Smooth muscle cell (in vitro differentiated cells): ENCODE measurements at regions not wholly inside any gene's neighbourhood (a gene's known extent, or its start where the extent isn't known, plus 50 kb on each side); places are given as distances from the start of the nearest gene placed in this dataset.
A peak's percentile ranks its signal among the peaks of the same experiment; 100 is the strongest.

Experiments used
- DNase-seq: peaks from one replicate; lab custom pipeline; 2025; ENCODE audit not compliant: unreplicated experiment; lab: John Stamatoyannopoulos, UW
- H2AFZ ChIP-seq: fragments of 200-600 bp; sonication (generic); 2 replicates; pipeline ENCODE4 v1.6.0; 2016; ENCODE audit warnings: antibody characterized with exemption, low read depth, mild to moderate bottlenecking
- H3F3A ChIP-seq: fragments of 200-600 bp; sonication (generic); 2 replicates; pipeline ENCODE4 v1.6.0; 2017; ENCODE audit warnings: antibody characterized with exemption, low read depth
- H3K27ac ChIP-seq: fragments of 200-600 bp; sonication (generic); 2 replicates; pipeline ENCODE4 v1.5.1; 2016; ENCODE audit warnings: low read depth, mild to moderate bottlenecking
- H3K27me3 ChIP-seq: fragments of 200-600 bp; sonication (generic); 2 replicates; pipeline ENCODE4 v1.6.1; 2016; ENCODE audit warnings: low read depth, mild to moderate bottlenecking
- H3K36me3 ChIP-seq: fragments of 200-600 bp; sonication (generic); 2 replicates; pipeline ENCODE4 v1.5.1; 2016; ENCODE audit warnings: low read depth
- H3K4me1 ChIP-seq: fragments of 200-600 bp; sonication (generic); 2 replicates; pipeline ENCODE4 v1.5.1; 2016; ENCODE audit warnings: low read depth
- H3K4me2 ChIP-seq: fragments of 200-600 bp; sonication (generic); 2 replicates; pipeline ENCODE4 v1.6.0; 2016; ENCODE audit warnings: mild to moderate bottlenecking
- H3K4me3 ChIP-seq: fragments of 200-600 bp; sonication (generic); 2 replicates; pipeline ENCODE4 v1.5.1; 2016; ENCODE audit warnings: mild to moderate bottlenecking
- H3K79me2 ChIP-seq: fragments of 200-600 bp; sonication (generic); 2 replicates; pipeline ENCODE4 v1.6.0; 2016; ENCODE audit warnings: low read depth, mild to moderate bottlenecking
- H3K9ac ChIP-seq: fragments of 200-600 bp; sonication (generic); 2 replicates; pipeline ENCODE4 v1.6.0; 2016; ENCODE audit warnings: low read depth
- H3K9me3 ChIP-seq: fragments of 200-600 bp; sonication (generic); replicated peaks from 2 replicates; pipeline ENCODE4 v1.5.1; 2016; ENCODE audit warnings: low read depth
- H4K20me1 ChIP-seq: fragments of 200-600 bp; sonication (generic); 2 replicates; pipeline ENCODE4 v1.6.0; 2016; ENCODE audit warnings: low read depth
- WGBS: methylation state at CpG from one replicate; pipeline ENCODE4 v1.1.7; 2016; ENCODE audit warnings: low lambda C conversion rate; 5-methylcytosine and 5-hydroxymethylcytosine counted together
- TF ChIP-seq, protein P1 (sequence below): fragments of 200-600 bp; sonication (generic); IDR thresholded peaks from 2 replicates; pipeline ENCODE4 v1.5.1; 2017; ENCODE audit warnings: borderline replicate concordance, mild to moderate bottlenecking, antibody characterized with exemption; ENCODE audit not compliant: insufficient read depth, poor library complexity, severe bottlenecking

DNA sequence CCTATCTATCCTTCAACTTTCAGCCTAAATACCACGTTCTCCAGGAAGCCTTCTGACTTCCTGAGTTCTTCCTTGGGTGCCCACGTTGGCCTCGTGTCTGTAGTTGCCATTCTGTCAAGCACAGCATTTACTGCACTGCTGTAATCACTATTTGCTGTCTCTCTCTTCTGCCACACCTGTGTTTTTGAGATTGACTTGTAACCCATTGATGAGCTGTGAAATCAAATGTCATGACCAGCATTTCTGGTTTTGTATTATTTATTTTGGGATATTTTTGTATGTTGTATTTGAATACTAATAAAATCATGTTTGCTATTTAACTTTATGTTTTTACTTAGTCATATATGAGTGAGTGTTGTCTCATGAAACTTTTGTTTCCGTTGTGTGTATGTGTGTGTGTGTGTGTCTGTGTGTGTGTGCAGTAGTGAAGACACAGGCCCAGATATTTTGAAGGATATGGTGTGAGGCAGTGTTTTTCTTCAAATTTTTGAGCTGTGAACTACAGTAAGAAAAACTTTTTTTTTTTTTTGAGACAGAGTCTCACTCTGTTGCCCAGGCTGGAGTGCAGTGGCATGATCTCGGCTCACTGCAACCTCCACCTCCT is 126.2 kb upstream of the SERBP1 start:
- WGBS = 85% methylated on average over 5 of the region's 5 CpGs
- no peaks in the 10 kb centered on the region for H4K20me1 ChIP-seq
- H3K27me3 ChIP-seq = no peaks in the 10 kb centered on the region

DNA sequence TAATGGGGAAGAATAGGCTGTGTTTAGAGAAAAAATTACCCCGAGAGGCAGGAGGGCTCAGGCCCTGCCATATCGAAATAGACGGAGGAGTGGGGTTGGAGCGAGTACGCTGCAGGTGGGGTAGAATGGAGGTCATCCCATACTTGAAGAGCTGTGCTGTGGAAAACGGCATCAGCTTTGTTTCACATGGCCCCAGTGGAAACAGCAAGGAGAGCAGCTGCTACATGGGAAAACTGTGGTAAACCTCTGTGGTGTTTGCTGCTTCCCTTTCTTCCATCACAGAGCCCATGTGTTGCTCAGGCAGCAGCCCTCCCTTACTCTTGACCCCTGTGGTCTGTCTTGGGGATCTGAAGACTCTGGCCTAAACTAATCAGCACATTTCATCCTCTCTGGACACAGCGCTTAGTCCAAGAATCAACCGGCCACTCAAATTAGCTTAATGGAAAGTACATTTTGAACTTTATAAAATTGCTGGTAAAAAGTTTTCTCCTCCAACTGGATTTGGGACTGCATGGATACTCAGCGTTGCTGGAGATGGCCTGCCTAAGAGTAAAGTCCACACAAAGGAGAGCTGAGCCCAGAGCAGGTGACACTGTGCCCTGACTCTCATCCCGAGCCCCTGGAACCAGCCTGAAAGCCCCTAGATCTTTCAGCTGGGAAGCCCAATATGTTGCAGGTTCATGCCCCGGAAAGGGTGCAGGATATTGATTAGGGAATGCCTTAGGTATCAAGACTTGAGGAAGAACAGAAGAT is 127.1 kb upstream of the GADD45A start:
- no peaks in the 10 kb centered on the region for H3K36me3 ChIP-seq
- H3K27me3 ChIP-seq = no peaks in the 10 kb centered on the region
- H3K9me3 ChIP-seq = no peaks in the 10 kb centered on the region
- H3K27ac ChIP-seq = no peak overlapping the region
- H3K4me3 ChIP-seq = no peak overlapping the region
- DNase-seq = no peak
- H3F3A ChIP-seq = no peaks in the 10 kb centered on the region
- no peak overlapping the region for H2AFZ ChIP-seq
- 95% methylated on average over 11 of the region's 11 CpGs for WGBS
- H4K20me1 ChIP-seq = no peaks in the 10 kb centered on the region
- no peak overlapping the region for H3K9ac ChIP-seq
- no peaks in the 10 kb centered on the region for H3K79me2 ChIP-seq
- H3K4me1 ChIP-seq = no peaks in the 10 kb centered on the region
- no peak overlapping the region for H3K4me2 ChIP-seq
- TF ChIP-seq, protein P1, sequence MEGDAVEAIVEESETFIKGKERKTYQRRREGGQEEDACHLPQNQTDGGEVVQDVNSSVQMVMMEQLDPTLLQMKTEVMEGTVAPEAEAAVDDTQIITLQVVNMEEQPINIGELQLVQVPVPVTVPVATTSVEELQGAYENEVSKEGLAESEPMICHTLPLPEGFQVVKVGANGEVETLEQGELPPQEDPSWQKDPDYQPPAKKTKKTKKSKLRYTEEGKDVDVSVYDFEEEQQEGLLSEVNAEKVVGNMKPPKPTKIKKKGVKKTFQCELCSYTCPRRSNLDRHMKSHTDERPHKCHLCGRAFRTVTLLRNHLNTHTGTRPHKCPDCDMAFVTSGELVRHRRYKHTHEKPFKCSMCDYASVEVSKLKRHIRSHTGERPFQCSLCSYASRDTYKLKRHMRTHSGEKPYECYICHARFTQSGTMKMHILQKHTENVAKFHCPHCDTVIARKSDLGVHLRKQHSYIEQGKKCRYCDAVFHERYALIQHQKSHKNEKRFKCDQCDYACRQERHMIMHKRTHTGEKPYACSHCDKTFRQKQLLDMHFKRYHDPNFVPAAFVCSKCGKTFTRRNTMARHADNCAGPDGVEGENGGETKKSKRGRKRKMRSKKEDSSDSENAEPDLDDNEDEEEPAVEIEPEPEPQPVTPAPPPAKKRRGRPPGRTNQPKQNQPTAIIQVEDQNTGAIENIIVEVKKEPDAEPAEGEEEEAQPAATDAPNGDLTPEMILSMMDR = no peak

More for the DNA sequence above, 126.2 kb upstream of the SERBP1 start:
- Histone ChIP-seq H2AFZ (no peak overlapping the region), H3K4me3 (no peak overlapping the region), H3K9me3 (no peaks in the 10 kb centered on the region), H3K27ac (no peak overlapping the region), H3F3A (no peaks in the 10 kb centered on the region), H3K9ac (no peak overlapping the region), H3K79me2 (no peaks in the 10 kb centered on the region), H3K4me1 (no peaks in the 10 kb centered on the region), H3K36me3 (no peaks in the 10 kb centered on the region), H3K4me2 (no peak overlapping the region)
- TF ChIP-seq, protein P1 = no peak
- DNase-seq = no peak

DNA sequence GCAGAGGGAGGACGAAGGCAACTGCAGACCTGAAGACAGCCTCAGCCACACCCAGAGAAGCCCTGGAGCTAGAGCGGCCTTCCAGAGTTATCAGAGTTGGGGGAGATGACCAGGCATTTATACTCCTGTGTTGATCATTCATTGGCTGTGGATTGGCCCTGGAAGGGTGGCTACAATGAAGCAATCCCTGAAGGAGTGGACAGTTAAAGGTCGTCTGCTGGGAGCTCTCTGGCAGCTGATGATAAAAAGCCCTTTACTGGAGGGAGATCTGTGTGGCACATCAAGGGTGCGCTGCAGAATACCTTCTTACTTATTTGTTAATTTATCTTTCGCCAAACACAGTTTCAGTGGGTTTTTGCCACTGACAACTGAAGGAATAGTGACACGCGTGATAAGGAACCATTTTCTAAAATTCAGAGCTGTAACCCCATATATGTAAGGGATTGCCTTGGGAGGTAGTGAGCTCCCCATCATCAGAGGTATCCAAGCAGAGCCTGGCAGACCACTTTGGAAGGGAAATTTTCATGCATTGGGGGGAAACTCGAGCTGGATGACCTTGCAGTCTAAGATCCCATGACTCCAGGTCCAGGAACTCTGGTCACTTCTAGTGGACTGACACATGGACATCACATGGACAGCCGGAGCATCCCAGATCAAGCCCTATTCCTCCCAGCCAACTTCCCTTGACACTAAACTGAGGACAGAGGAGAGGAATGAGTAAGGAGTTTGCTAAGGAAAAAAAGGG is 126.4 kb upstream of the GADD45A start:
- Histone ChIP-seq H3K79me2 (no peaks in the 10 kb centered on the region), H3K9ac (peak overlapping the region; percentile 1), H3K9me3 (no peaks in the 10 kb centered on the region), H3K4me1 (no peaks in the 10 kb centered on the region), H3K4me2 (peak overlapping the region; percentile 74), H3K4me3 (peak overlapping the region; percentile 1), H4K20me1 (no peaks in the 10 kb centered on the region), H3K36me3 (no peaks in the 10 kb centered on the region), H3K27me3 (no peaks in the 10 kb centered on the region), H2AFZ (peak overlapping the region; percentile 40), H3K27ac (peak overlapping the region; percentile 69), H3F3A (no peaks in the 10 kb centered on the region)
- no peak for DNase-seq
- WGBS = 91% methylated on average over 9 of the region's 9 CpGs
- TF ChIP-seq, protein P1 = no peak
